K562 (cell line): ENCODE measurements at regions not wholly inside any gene's neighbourhood (a gene's known extent, or its start where the extent isn't known, plus 50 kb on each side); places are given as distances from the start of the nearest gene placed in this dataset.

Experiments
- ATAC-seq: fragments of 200-7000 bp; cut with Tn5 transposase; 3 replicates; pipeline ENCODE4 v1.9.1; 2020; ENCODE audit warnings: moderate library complexity
- BruUV-seq: library from RNA; stranded (reverse); fragments of 400-500 nt; replicated peaks from 2 replicates; lab custom pipeline; 2021; lab: Mats Ljungman, UMichigan
- CTCF ChIA-PET: fragments of 300-600 bp; formaldehyde crosslinking; extraction: SDS; loops from one replicate; lab custom pipeline; 2021; ENCODE audit warnings: low intra/inter-chr PET ratio; lab: Yijun Ruan, JAX
- POLR2A ChIA-PET: fragments of 300-600, 350-650 bp; sonication (Branson Sonifier 250); formaldehyde crosslinking; extraction: SDS; loops from one replicate; lab custom pipeline; 2021; ENCODE audit warnings: antibody characterized with exemption, inconsistent platforms; lab: Yijun Ruan, JAX
- DNase-seq, 4 experiments: peaks; one replicate each; pipeline versions ENCODE4 v3.0.0 to v3.0.0-alpha.2; 2011 to 2018; ENCODE audit warnings: low spot score in 3 of 4, mixed read lengths in 3 of 4; ENCODE audit errors: extremely low read depth in 1 of 4
- FAIRE-seq: peaks from 2 replicates; lab custom pipeline; 2011; peaks lifted over from hg19 to GRCh38; lab: Jason Lieb, UNC
- H2AFZ ChIP-seq: 2 replicates; pipeline ENCODE4 v1.6.0; 2011; ENCODE audit warnings: low read depth, low read length, control low read depth, inconsistent platforms
- H3K27ac ChIP-seq: fragments of 200-600 bp; 3 replicates; pipeline ENCODE4 v1.8.0; 2011; ENCODE audit warnings: low read depth, mild to moderate bottlenecking, control low read depth, inconsistent platforms, low read length, moderate library complexity, mixed read lengths; ENCODE audit errors: extremely low read depth
- H3K27me3 ChIP-seq, 2 experiments: fragments of 300-600 bp in 1 of 2; 2 replicates in 1 of 2; 3 replicates in 1 of 2; pipeline versions ENCODE4 v1.6.0 to v1.8.0; 2011; ENCODE audit warnings: inconsistent platforms in 2 of 2, low read length in 2 of 2, mild to moderate bottlenecking in 1 of 2, mixed read lengths in 1 of 2, moderate library complexity in 1 of 2; ENCODE audit not compliant: control insufficient read depth in 2 of 2, insufficient read depth in 2 of 2
- H3K36me3 ChIP-seq: fragments of 300-600 bp; 3 replicates; pipeline ENCODE4 v1.8.0; 2011; ENCODE audit warnings: mild to moderate bottlenecking, low read length, inconsistent platforms; ENCODE audit not compliant: control insufficient read depth, insufficient read depth
- H3K4me1 ChIP-seq, 2 experiments: fragments of 200-600 bp in 1 of 2; replicated peaks in 1 of 2; 2 replicates in 1 of 2; 3 replicates in 1 of 2; pipeline versions ENCODE4 v1.5.1 to v1.8.0; 2011; ENCODE audit warnings: inconsistent platforms in 2 of 2, low read length in 2 of 2, mild to moderate bottlenecking in 1 of 2, mixed read lengths in 1 of 2, moderate library complexity in 1 of 2; ENCODE audit not compliant: control insufficient read depth in 2 of 2, insufficient read depth in 2 of 2
- H3K4me2 ChIP-seq: 2 replicates; pipeline ENCODE4 v1.6.1; 2011; ENCODE audit warnings: low read length, control low read depth, inconsistent platforms, mixed read lengths; ENCODE audit not compliant: insufficient read depth
- H3K4me3 ChIP-seq: fragments of 200-600 bp; sonication (generic), shearing (Covaris generic); 2 replicates; pipeline ENCODE4 v1.5.1; 2016; ENCODE audit warnings: control low read depth, inconsistent platforms
- H3K79me2 ChIP-seq: fragments of 200-600 bp; 3 replicates; pipeline ENCODE4 v1.8.0; 2011; ENCODE audit warnings: low read length, inconsistent platforms; ENCODE audit not compliant: control insufficient read depth, insufficient read depth
- H3K9ac ChIP-seq, 2 experiments: 2 replicates each; pipeline versions ENCODE4 v1.6.0 to v1.6.1; 2011; ENCODE audit warnings: low read depth in 2 of 2, low read length in 2 of 2, control low read depth in 1 of 2, inconsistent platforms in 1 of 2, mild to moderate bottlenecking in 1 of 2, mixed read lengths in 1 of 2; ENCODE audit not compliant: insufficient read depth in 1 of 2
- H3K9me1 ChIP-seq: one replicate; pipeline ENCODE4 v1.6.0; 2011; ENCODE audit warnings: inconsistent platforms, mild to moderate bottlenecking, low read length, moderate library complexity; ENCODE audit not compliant: control insufficient read depth, insufficient read depth
- H3K9me3 ChIP-seq: replicated peaks from 2 replicates; pipeline ENCODE4 v1.5.1; 2011; ENCODE audit warnings: low read depth, low read length, inconsistent platforms; ENCODE audit not compliant: control insufficient read depth, insufficient read depth
- H4K20me1 ChIP-seq: replicated peaks from 2 replicates; pipeline ENCODE4 v1.6.1; 2011; ENCODE audit warnings: low read length, inconsistent platforms, mixed read lengths; ENCODE audit not compliant: control insufficient read depth, insufficient read depth
- C11orf30 ChIP-seq: fragments of 450-650 bp; IDR thresholded peaks from 2 replicates; pipeline ENCODE4 v1.6.1; 2016; ENCODE audit warnings: low read depth, mild to moderate bottlenecking
- CBX3 ChIP-seq, 2 experiments: IDR thresholded peaks; 1 replicate in 1 of 2; 2 replicates in 1 of 2; pipeline ENCODE4 v1.6.1; 2012; ENCODE audit warnings: inconsistent platforms in 2 of 2, low read length in 2 of 2, borderline replicate concordance in 1 of 2, control low read depth in 1 of 2
- CEBPB ChIP-seq: fragments of 450-650 bp; IDR thresholded peaks from 2 replicates; pipeline ENCODE4 v1.6.1; 2016; ENCODE audit warnings: missing genetic modification characterization, missing compliant biosample characterization
- CREBBP ChIP-seq: IDR thresholded peaks from one replicate; pipeline ENCODE4 v1.6.1; 2012; ENCODE audit warnings: low read depth, mild to moderate bottlenecking, control low read depth, inconsistent platforms, low read length
- ETS1 ChIP-seq: conservative IDR thresholded peaks from 2 replicates; pipeline ENCODE4 v1.6.1; 2011; ENCODE audit warnings: low read depth, mild to moderate bottlenecking, low read length; ENCODE audit not compliant: control insufficient read depth
- FOXA3 ChIP-seq, 2 experiments: fragments of 450-650 bp in 1 of 2; sonication (generic) in 1 of 2; formaldehyde crosslinking; IDR thresholded peaks in 1 of 2; conservative IDR thresholded peaks in 1 of 2; 2 replicates each; pipeline versions ENCODE4 v1.4.0 to v1.8.0; 2020 to 2022; ENCODE audit warnings: mild to moderate bottlenecking in 2 of 2, missing genetic modification reagents in 1 of 2
- HMBOX1 ChIP-seq: sonication (generic); IDR thresholded peaks from 2 replicates; pipeline ENCODE4 v1.6.1; 2016
- IRF2 ChIP-seq: sonication (generic); formaldehyde crosslinking; IDR thresholded peaks from 2 replicates; pipeline ENCODE4 v1.8.1; 2022; ENCODE audit warnings: mild to moderate bottlenecking, missing genetic modification reagents
- MAFG ChIP-seq: fragments of 450-650 bp; conservative IDR thresholded peaks from 2 replicates; pipeline ENCODE4 v1.6.1; 2016; ENCODE audit warnings: missing genetic modification characterization, missing compliant biosample characterization
- MAFK ChIP-seq: IDR thresholded peaks from 2 replicates; pipeline ENCODE4 v1.6.1; 2011; ENCODE audit warnings: low read length, improper control_type of control experiment
- MBD2 ChIP-seq: sonication (generic); IDR thresholded peaks from 2 replicates; pipeline ENCODE4 v1.6.1; 2016; ENCODE audit warnings: low read depth, borderline replicate concordance
- NCOR1 ChIP-seq: fragments of 450-650 bp; IDR thresholded peaks from 2 replicates; pipeline ENCODE4 v1.6.1; 2016; ENCODE audit warnings: mild to moderate bottlenecking, moderate library complexity
- NR4A1 ChIP-seq, 2 experiments: fragments of 250-450 bp in 1 of 2; fragments of 450-650 bp in 1 of 2; sonication (Bioruptor Pico) in 1 of 2; IDR thresholded peaks; 2 replicates each; pipeline versions ENCODE4 v1.4.0 to v1.6.1; 2016 to 2020; ENCODE audit warnings: mild to moderate bottlenecking in 2 of 2, missing compliant biosample characterization in 1 of 2, missing genetic modification characterization in 1 of 2, moderate library complexity in 1 of 2
- POLR2H ChIP-seq: IDR thresholded peaks from 2 replicates; pipeline ENCODE4 v1.6.1; 2016; ENCODE audit warnings: missing genetic modification characterization, low read depth, mild to moderate bottlenecking, control low read depth, missing compliant biosample characterization, moderate library complexity
- RCOR1 ChIP-seq, 2 experiments: IDR thresholded peaks; 2 replicates each; pipeline ENCODE4 v1.6.1; 2012; ENCODE audit warnings: low read depth in 2 of 2, low read length in 2 of 2, borderline replicate concordance in 1 of 2, improper control_type of control experiment in 1 of 2
- TAF1 ChIP-seq: IDR thresholded peaks from 2 replicates; pipeline ENCODE4 v1.6.1; 2011; ENCODE audit warnings: mild to moderate bottlenecking, low read length, moderate library complexity; ENCODE audit not compliant: insufficient read depth, control insufficient read depth, severe bottlenecking; ENCODE audit errors: extremely low read depth
- THRB ChIP-seq: fragments of 450-650 bp; formaldehyde crosslinking; conservative IDR thresholded peaks from 2 replicates; pipeline ENCODE4 v1.4.0; 2022; ENCODE audit warnings: mild to moderate bottlenecking, missing genetic modification characterization
- TRIM28 ChIP-seq: fragments of 450-650 bp; IDR thresholded peaks from 2 replicates; pipeline ENCODE4 v1.6.1; 2017
- whole genome bisulfite sequencing: fragments of 100-300 bp; shearing (Covaris generic); methylation state at CpG from one replicate; pipeline ENCODE4 v1.1.6; 2016; ENCODE audit warnings: low coverage, mixed read lengths; ENCODE audit not compliant: insufficient coverage; ENCODE audit errors: missing lambda C conversion rate; 5-methylcytosine and 5-hydroxymethylcytosine counted together
- in situ Hi-C: fragments of 300-500 bp; cut with MboI; formaldehyde crosslinking; loops from 4 replicates; pipeline ENCODE4 v1.15.0; 2018; ENCODE audit warnings: inconsistent platforms, mixed read lengths
- intact Hi-C: fragments of 100-400 bp; cut with micrococcal nuclease; formaldehyde crosslinking; loops from 2 replicates; pipeline ENCODE4 v1.14.2; 2022
- TF ChIP-seq, protein P1 (sequence below): sonication (generic); formaldehyde crosslinking; IDR thresholded peaks from 2 replicates; pipeline ENCODE4 v1.8.1; 2023; ENCODE audit warnings: mild to moderate bottlenecking, missing genetic modification reagents

DNA sequence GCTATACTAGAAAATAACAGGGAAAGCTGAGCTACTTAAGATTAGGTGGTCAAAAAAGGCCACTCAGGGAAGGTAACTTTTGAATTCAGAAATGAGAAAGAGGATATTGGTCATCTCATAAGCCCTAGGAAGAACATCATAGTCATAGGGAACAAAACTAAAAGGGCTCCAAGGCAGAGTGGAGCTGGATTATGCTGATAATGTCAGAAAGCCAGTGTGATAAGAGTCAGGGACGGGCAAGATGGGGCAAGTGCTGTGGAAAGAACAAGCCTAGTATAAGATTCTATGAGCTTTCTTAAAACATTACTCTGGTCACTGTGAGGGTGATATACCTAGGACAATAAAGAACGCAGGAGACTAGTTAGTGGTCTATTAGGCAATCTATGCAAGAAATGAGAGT lies 106.6 kb downstream of the DUSP10 start:
- Histone ChIP-seq H3K79me2 (no peaks in the 10 kb centered on the region), H2AFZ (no peak overlapping the region), H3K9ac (no peak overlapping the region), H3K4me3 (no peak overlapping the region), H4K20me1 (no peaks in the 10 kb centered on the region), H3K27me3 (no peaks in the 10 kb centered on the region), H3K36me3 (no peaks in the 10 kb centered on the region), H3K9me3 (no peaks in the 10 kb centered on the region), H3K27ac (no peak overlapping the region), H3K4me2 (no peak overlapping the region), H3K4me1 (peaks cover 0 to 20% of the 10 kb centered on the region in 2 experiments; a peak in 4 of 5 replicates), H3K9me1 (no peaks in the 10 kb centered on the region)
- BruUV-seq: no TSS peak
- CTCF ChIA-PET: no interaction called here
- FAIRE-seq: no peak
- DNase-seq: peak in 1 of 4 experiments; percentile 44
- WGBS: 8% methylated on average over 2 of the region's 2 CpGs
- intact Hi-C loops (no loop called here), in situ Hi-C loops (no loop called here)
- ATAC-seq: peak; percentile 21; the same call in 2 of the 3 replicates
- POLR2A ChIA-PET: interaction anchor here (1.5 kb wide), 1 partner anchor 10 kb away, joined by 8 read pairs; no protein-coding TSS in a partner anchor
- TF ChIP-seq CEBPB (tag) (peak; percentile 36; the same call in 1 of the 2 replicates), TRIM28 (no peak), MAFK (no peak), HMBOX1 (no peak; the same call in 1 of the 2 replicates), RCOR1 (IDR thresholded peaks at IDR 0.05; ENCODE audit: borderline replicate concordance in 1 of 2, low read depth in 2 of 2, low read length in 2 of 2) (0 out of 4 replicates have a peak, but pooled peaks of 1 of the 2 experiments have one; percentile 11), POLR2H (tag) (no peak), ETS1 (no peak), MBD2 (no peak), NR4A1 (CRISPR knock-in tag; IDR thresholded peaks at IDR 0.05) (no peak), NR4A1 (tag; IDR thresholded peaks at IDR 0.05) (no peak), MAFG (tag) (peak; percentile 33; the same call in 1 of the 2 replicates), THRB (no peak), CBX3 (IDR thresholded peaks at IDR 0.05; ENCODE audit: borderline replicate concordance in 1 of 2, low read length in 2 of 2) (no peak), TAF1 (no peak), CREBBP (no peak), NCOR1 (no peak), C11orf30 (peak; percentile 59; the same call in 1 of the 2 replicates), IRF2 (CRISPR knock-in tag) (no peak), FOXA3 (CRISPR knock-in tag; conservative IDR thresholded peaks at IDR 0.05 in 1 of 2, IDR thresholded peaks at IDR 0.05 in 1 of 2) (no peak)
- TF ChIP-seq, protein P1, sequence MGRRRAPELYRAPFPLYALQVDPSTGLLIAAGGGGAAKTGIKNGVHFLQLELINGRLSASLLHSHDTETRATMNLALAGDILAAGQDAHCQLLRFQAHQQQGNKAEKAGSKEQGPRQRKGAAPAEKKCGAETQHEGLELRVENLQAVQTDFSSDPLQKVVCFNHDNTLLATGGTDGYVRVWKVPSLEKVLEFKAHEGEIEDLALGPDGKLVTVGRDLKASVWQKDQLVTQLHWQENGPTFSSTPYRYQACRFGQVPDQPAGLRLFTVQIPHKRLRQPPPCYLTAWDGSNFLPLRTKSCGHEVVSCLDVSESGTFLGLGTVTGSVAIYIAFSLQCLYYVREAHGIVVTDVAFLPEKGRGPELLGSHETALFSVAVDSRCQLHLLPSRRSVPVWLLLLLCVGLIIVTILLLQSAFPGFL (CRISPR knock-in tag): no peak
